ENCODE measurements at regions not wholly inside any gene's neighbourhood (a gene's known extent, or its start where the extent isn't known, plus 50 kb on each side); places are given as distances from the start of the nearest gene placed in this dataset.

- TF ChIP-seq POLR2AphosphoS5 (IDR thresholded peaks at IDR 0.05) (no peak), CTCF (IDR thresholded peaks at IDR 0.05) (no peak), POLR2A (IDR thresholded peaks at IDR 0.05) (no peak), EP300 (IDR thresholded peaks at IDR 0.05) (no peak)
- Histone ChIP-seq H3K27me3 (no peaks in the 10 kb centered on the region), H3K4me1 (no peaks in the 10 kb centered on the region), H3K27ac (no peak overlapping the region), H3K9me3 (no peaks in the 10 kb centered on the region), H3K4me3 (no peak overlapping the region), H3K36me3 (no peaks in the 10 kb centered on the region)
- 14 to 41% methylated on average over 1 of the region's 1 CpG for WGBS, 2 donors (ENCODE audit: low coverage in 1 of 2)
- ATAC-seq = no peak
Measured at GRCh38 chr7:10346032-10346431, 627.6 kb upstream of the PHF14 start.

GRCh38 chr7:10355816-10356215, 617.9 kb upstream of the PHF14 start:
- WGBS, 2 donors (ENCODE audit: low coverage in 1 of 2) = 67% methylated on average over 1 of the region's 2 CpGs
- no peak for ATAC-seq
- H3K4me1 ChIP-seq = no peaks in the 10 kb centered on the region
- H3K4me3 ChIP-seq = no peak overlapping the region
- no peak for TF ChIP-seq POLR2A (IDR thresholded peaks at IDR 0.05)
- no peak for TF ChIP-seq POLR2AphosphoS5 (IDR thresholded peaks at IDR 0.05)
- no peak for TF ChIP-seq CTCF (IDR thresholded peaks at IDR 0.05)
- no peak for TF ChIP-seq EP300 (IDR thresholded peaks at IDR 0.05)
- no peaks in the 10 kb centered on the region for H3K27me3 ChIP-seq
- H3K9me3 ChIP-seq = peaks cover 0 to 20% (median 0%) of the 10 kb centered on the region in 3 donors
- H3K36me3 ChIP-seq = no peaks in the 10 kb centered on the region
- no peak overlapping the region for H3K27ac ChIP-seq

- TF ChIP-seq POLR2A (IDR thresholded peaks at IDR 0.05) (no peak), EP300 (IDR thresholded peaks at IDR 0.05) (no peak), POLR2AphosphoS5 (IDR thresholded peaks at IDR 0.05) (no peak), CTCF (IDR thresholded peaks at IDR 0.05) (no peak)
- WGBS, 2 donors (ENCODE audit: low coverage in 1 of 2) = 55 to 60% methylated on average over 2 of the region's 3 CpGs
- Histone ChIP-seq H3K27me3 (no peaks in the 10 kb centered on the region), H3K27ac (no peak overlapping the region), H3K4me1 (no peaks in the 10 kb centered on the region), H3K36me3 (no peaks in the 10 kb centered on the region), H3K9me3 (peaks cover 0 to 40% (median 0%) of the 10 kb centered on the region in 3 donors), H3K4me3 (no peak overlapping the region)
- ATAC-seq = no peak
Measured at GRCh38 chr7:10360050-10360449, 613.6 kb upstream of the PHF14 start.

- Histone ChIP-seq H3K36me3 (no peaks in the 10 kb centered on the region), H3K27me3 (no peaks in the 10 kb centered on the region), H3K9me3 (peaks cover 0 to 24% (median 0%) of the 10 kb centered on the region in 3 donors), H3K4me3 (no peak overlapping the region), H3K4me1 (no peaks in the 10 kb centered on the region), H3K27ac (no peak overlapping the region)
- no peak for ATAC-seq
- TF ChIP-seq POLR2A (IDR thresholded peaks at IDR 0.05) (no peak), CTCF (IDR thresholded peaks at IDR 0.05) (no peak), EP300 (IDR thresholded peaks at IDR 0.05) (no peak), POLR2AphosphoS5 (IDR thresholded peaks at IDR 0.05) (no peak)
Measured at GRCh38 chr7:10401793-10402192, 571.9 kb upstream of the PHF14 start.

GRCh38 chr7:10412422-10413019, 561.2 kb upstream of the PHF14 start:
- peak in 3 of 4 experiments; percentile 35 to 64 (median 55) for TF ChIP-seq CTCF (IDR thresholded peaks at IDR 0.05)
- TF ChIP-seq POLR2AphosphoS5 (IDR thresholded peaks at IDR 0.05) = no peak
- Histone ChIP-seq H3K36me3 (no peaks in the 10 kb centered on the region), H3K27ac (no peak overlapping the region), H3K4me1 (no peaks in the 10 kb centered on the region), H3K4me3 (no peak overlapping the region), H3K27me3 (no peaks in the 10 kb centered on the region), H3K9me3 (no peaks in the 10 kb centered on the region)
- ATAC-seq = no peak
- WGBS, 2 donors (ENCODE audit: low coverage in 1 of 2) = 6 to 11% methylated on average over 3 of the region's 3 CpGs
